ENCODE measurements at regions not wholly inside any gene's neighbourhood (a gene's known extent, or its start where the extent isn't known, plus 50 kb on each side); places are given as distances from the start of the nearest gene placed in this dataset.

DNA sequence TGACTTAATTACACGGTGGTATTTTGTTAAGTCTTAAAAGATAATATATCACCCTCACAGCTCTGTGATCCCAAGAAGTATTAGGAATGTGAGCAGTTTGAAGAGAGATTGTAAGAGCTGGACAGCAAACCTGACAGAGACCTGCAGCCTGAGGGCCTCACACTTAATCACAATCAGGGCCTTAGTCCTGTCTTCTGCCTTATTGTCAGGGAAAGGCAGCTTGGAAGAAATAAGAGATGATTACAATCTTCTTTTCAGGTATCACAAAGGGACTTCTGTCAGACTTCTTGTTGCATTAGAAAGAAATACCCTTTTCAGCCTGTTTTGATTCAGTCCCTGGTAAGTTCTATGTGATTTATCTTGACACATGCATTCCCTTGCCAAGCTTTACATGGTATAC is 1433.8 kb upstream of the SLC39A10 start:
- Histone ChIP-seq H3K4me2 (replicated peaks; ENCODE audit: low read depth, low read length, poor library complexity, severe bottlenecking) (no peak overlapping the region), H3K9ac (ENCODE audit: low read length) (no peak overlapping the region), H3K27me3 (replicated peaks in 1 of 4; ENCODE audit: control extremely low read depth in 1 of 4, control insufficient read depth in 3 of 4, insufficient read depth in 4 of 4, low read length in 3 of 4) (no peaks in the 10 kb centered on the region), H3K4me1 (ENCODE audit: control insufficient read depth in 2 of 2, insufficient read depth in 2 of 2, low read length in 2 of 2) (no peaks in the 10 kb centered on the region), H3K27ac (ENCODE audit: low read length in 2 of 2) (no peak overlapping the region), H3K9me3 (ENCODE audit: control extremely low read depth in 1 of 3, control insufficient read depth in 2 of 3, insufficient read depth in 1 of 3, low read length in 2 of 3) (no peaks in the 10 kb centered on the region), H3K4me3 (ENCODE audit: control extremely low read depth in 1 of 5, extremely low read depth in 1 of 5, insufficient read depth in 1 of 5, low read depth in 2 of 5, low read length in 4 of 5) (no peak overlapping the region), H4K20me1 (ENCODE audit: control insufficient read depth, insufficient read depth, low read length, poor library complexity, severe bottlenecking) (no peaks in the 10 kb centered on the region), H3K36me3 (replicated peaks in 1 of 2; ENCODE audit: control extremely low read depth in 1 of 2, control insufficient read depth in 1 of 2, extremely low read depth in 1 of 2, insufficient read depth in 2 of 2, low read length in 1 of 2) (no peaks in the 10 kb centered on the region), H3K79me2 (ENCODE audit: control insufficient read depth, insufficient read depth, low read length) (no peaks in the 10 kb centered on the region), H2AFZ (ENCODE audit: insufficient read depth, low read depth, low read length, poor library complexity, severe bottlenecking) (no peak overlapping the region)
- Mint-ChIP-seq H3K4me1 (no peaks in the 10 kb centered on the region), H3K27me3 (no peaks in the 10 kb centered on the region), H3K27ac (no peak overlapping the region), H3K4me3 (no peak overlapping the region), H3K9me3 (ENCODE audit: insufficient read depth) (no peaks in the 10 kb centered on the region)
- no peak for DNase-seq
- no CpG with 5 or more reads among the region's 1 CpG for whole genome bisulfite sequencing (ENCODE audit: insufficient coverage)
- ATAC-seq (ENCODE audit: low read depth), result no peak
- no peak for TF ChIP-seq EZH2 (IDR thresholded peaks at IDR 0.05; ENCODE audit: borderline replicate concordance, insufficient read depth, low read depth, low read length, poor library complexity, severe bottlenecking)
- TF ChIP-seq, protein P1, sequence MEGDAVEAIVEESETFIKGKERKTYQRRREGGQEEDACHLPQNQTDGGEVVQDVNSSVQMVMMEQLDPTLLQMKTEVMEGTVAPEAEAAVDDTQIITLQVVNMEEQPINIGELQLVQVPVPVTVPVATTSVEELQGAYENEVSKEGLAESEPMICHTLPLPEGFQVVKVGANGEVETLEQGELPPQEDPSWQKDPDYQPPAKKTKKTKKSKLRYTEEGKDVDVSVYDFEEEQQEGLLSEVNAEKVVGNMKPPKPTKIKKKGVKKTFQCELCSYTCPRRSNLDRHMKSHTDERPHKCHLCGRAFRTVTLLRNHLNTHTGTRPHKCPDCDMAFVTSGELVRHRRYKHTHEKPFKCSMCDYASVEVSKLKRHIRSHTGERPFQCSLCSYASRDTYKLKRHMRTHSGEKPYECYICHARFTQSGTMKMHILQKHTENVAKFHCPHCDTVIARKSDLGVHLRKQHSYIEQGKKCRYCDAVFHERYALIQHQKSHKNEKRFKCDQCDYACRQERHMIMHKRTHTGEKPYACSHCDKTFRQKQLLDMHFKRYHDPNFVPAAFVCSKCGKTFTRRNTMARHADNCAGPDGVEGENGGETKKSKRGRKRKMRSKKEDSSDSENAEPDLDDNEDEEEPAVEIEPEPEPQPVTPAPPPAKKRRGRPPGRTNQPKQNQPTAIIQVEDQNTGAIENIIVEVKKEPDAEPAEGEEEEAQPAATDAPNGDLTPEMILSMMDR (IDR thresholded peaks at IDR 0.05), result no peak
- intact Hi-C loops (cut with micrococcal nuclease), result no loop called here
- CTCF ChIA-PET, result interaction anchor here (0.6 kb wide), 1 partner anchor 18 kb away, joined by 3 read pairs; no protein-coding TSS in a partner anchor
- POLR2A ChIA-PET, result no interaction called here

DNA sequence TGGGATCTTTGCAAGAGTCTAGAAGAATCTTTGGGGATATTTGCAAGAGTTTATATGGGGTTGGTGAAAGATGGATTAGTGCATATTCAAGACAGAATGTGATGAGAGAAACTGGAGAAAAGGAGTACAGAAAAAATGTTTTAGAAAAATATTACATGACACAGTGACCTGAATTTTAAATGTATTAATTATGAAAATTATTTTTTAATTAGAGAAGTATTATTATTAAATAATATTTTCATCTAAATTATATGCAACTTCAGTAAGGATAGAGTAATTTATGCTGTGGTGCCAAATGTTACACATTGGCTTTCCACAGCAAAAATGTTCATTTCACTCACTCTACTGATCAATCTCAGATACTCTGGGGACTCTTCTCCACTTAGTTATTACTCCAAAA is 1442.8 kb upstream of the SLC39A10 start:
- DNase-seq, result no peak
- H3K4me1 Mint-ChIP-seq, result no peaks in the 10 kb centered on the region
- Histone ChIP-seq H3K4me3 (ENCODE audit: control extremely low read depth in 1 of 5, extremely low read depth in 1 of 5, insufficient read depth in 1 of 5, low read depth in 2 of 5, low read length in 4 of 5) (no peak overlapping the region), H3K27ac (ENCODE audit: low read length in 2 of 2) (no peak overlapping the region), H4K20me1 (ENCODE audit: control insufficient read depth, insufficient read depth, low read length, poor library complexity, severe bottlenecking) (no peaks in the 10 kb centered on the region), H3K27me3 (replicated peaks in 1 of 4; ENCODE audit: control extremely low read depth in 1 of 4, control insufficient read depth in 3 of 4, insufficient read depth in 4 of 4, low read length in 3 of 4) (peaks cover 0 to 3% (median 0%) of the 10 kb centered on the region in 4 experiments), H3K4me2 (replicated peaks; ENCODE audit: low read depth, low read length, poor library complexity, severe bottlenecking) (no peak overlapping the region), H3K79me2 (ENCODE audit: control insufficient read depth, insufficient read depth, low read length) (no peaks in the 10 kb centered on the region), H3K36me3 (replicated peaks in 1 of 2; ENCODE audit: control extremely low read depth in 1 of 2, control insufficient read depth in 1 of 2, extremely low read depth in 1 of 2, insufficient read depth in 2 of 2, low read length in 1 of 2) (no peaks in the 10 kb centered on the region), H2AFZ (ENCODE audit: insufficient read depth, low read depth, low read length, poor library complexity, severe bottlenecking) (no peak overlapping the region), H3K4me1 (ENCODE audit: control insufficient read depth in 2 of 2, insufficient read depth in 2 of 2, low read length in 2 of 2) (no peaks in the 10 kb centered on the region), H3K9me3 (ENCODE audit: control extremely low read depth in 1 of 3, control insufficient read depth in 2 of 3, insufficient read depth in 1 of 3, low read length in 2 of 3) (no peaks in the 10 kb centered on the region), H3K9ac (ENCODE audit: low read length) (no peak overlapping the region)
- intact Hi-C loops (cut with micrococcal nuclease), result no loop called here
- CTCF ChIA-PET, result no interaction called here
- no peak for ATAC-seq (ENCODE audit: low read depth)
- H3K27ac Mint-ChIP-seq, result no peak overlapping the region
- H3K27me3 Mint-ChIP-seq, result no peaks in the 10 kb centered on the region
- POLR2A ChIA-PET, result no interaction called here
- no peaks in the 10 kb centered on the region for H3K9me3 Mint-ChIP-seq (ENCODE audit: insufficient read depth)
- no peak overlapping the region for H3K4me3 Mint-ChIP-seq
- TF ChIP-seq EZH2 (IDR thresholded peaks at IDR 0.05; ENCODE audit: borderline replicate concordance, insufficient read depth, low read depth, low read length, poor library complexity, severe bottlenecking), result no peak
- TF ChIP-seq, protein P1 (IDR thresholded peaks at IDR 0.05), result no peak

Measured in B cell (primary cell).